Hematopoietic multipotent progenitor cell treated with erythropoietin and hydrocortisone succinate and interleukin-3 and kit ligand, for 15 days (in vitro differentiated cells): ENCODE measurements at regions not wholly inside any gene's neighbourhood (a gene's known extent, or its start where the extent isn't known, plus 50 kb on each side); places are given as distances from the start of the nearest gene placed in this dataset.

ENCODE experiments used
- DNase-seq: peaks from one replicate; pipeline ENCODE4 v3.0.0-alpha.2; 2015; ENCODE audit warnings: low spot score

DNA sequence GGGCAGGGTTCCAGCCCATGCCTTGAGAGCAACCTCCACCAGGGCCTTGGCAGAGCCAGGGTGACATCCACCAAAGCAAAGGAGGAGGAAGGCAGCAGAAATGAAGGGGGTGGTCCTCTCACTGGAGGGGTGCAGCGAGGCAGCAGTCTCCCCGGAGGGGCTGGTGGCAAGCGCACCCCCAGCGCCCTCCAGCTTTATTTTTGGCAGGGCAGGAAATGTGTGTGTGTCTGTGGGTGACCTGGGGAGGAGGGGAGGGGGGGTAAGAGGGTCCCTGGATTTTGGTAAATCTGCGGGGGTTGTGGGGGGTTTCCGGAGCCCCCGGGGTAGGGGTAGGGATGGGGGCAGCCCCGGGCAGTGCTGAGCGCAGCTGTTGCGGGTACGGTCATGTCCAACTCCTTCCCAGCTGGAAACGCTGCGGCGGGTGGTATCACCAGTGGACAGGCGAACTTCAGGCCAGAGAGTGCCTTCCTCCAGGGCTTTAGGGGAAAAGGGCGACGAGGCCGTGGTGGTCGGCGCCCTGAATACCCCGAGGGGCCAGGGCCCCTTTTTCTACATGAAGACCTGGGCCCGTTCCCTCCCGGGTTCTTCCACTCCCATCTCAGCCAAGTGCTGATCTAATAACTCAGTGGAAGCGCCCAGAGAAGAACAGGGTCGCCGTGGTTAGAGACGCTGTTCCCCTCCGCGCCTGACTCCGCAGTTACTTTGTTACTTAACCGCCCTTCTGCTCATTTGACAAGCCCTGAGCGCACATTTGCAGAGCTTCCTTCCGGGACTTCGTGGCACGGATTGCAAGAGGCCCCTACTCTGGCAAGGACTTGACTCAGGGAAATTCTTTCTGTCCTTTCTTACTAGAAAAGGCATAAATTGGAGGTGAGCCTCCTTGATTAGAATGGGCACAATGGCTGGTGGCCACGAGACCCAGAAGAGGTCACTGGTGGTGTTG lies 55.2 kb downstream of the FOS start:
- no peak for DNase-seq

DNA sequence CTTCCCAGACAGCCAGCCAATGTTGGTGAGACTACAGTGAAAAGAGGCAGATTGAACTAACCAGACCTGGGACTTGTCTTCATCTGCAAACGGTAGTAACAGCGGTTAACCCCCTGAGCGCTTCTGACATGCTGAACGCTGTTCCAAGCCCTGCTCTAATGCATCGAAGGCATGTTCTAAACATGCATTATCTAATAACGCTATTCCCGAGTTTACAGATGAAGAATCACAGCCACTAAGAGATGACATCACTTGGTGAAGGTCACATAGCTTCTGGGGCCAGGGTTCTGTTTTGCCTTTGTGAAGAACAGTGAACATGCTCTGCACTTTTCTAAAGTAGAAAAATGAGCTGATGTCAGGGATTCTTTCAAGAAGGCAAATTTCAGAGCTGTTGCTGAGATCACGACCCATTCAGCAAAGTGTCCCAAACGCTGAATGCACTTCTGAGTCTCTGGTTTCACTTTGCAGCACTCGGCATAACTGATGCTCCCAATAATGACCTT lies 56.0 kb downstream of the FOS start:
- no peak for DNase-seq

DNA sequence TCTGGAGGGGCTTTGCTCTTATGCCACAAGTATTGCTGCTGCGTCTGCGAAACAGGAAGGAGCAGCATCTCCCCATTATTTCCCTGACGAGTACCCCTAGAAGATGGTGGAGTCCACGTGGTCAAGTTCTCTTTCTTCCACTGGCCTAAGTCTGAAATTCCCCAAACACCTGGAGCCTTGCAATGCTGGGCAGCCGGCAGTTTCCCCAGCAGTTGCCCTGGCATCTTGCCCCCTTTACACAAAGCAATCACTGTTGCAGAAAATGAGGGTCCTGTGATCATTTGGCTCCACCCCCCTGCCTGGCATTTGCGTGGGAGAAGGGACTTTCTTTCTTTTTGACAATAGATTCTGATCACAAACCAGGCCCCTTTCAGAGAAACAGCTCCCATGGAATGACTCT lies 56.9 kb downstream of the FOS start:
- DNase-seq, result no peak

DNA sequence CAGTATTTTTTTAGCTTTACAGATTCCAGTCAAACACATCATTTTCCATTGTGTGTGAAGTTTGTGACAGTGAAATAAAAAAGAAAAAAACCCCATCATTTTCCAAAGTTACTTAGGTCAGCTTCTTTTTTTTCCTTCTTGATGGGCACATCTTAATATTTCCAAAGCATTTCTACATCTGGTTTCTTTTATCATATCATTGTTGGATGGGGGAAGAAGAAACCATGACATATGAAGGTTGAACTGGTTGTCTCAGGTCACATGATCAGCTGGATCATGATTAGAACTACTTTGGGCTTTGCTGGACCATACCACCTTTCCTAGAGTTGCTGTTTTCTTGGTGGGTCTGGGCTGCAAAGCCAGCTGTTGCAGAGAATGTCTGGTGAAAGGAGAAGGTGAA lies 59.8 kb downstream of the FOS start:
- no peak for DNase-seq

DNA sequence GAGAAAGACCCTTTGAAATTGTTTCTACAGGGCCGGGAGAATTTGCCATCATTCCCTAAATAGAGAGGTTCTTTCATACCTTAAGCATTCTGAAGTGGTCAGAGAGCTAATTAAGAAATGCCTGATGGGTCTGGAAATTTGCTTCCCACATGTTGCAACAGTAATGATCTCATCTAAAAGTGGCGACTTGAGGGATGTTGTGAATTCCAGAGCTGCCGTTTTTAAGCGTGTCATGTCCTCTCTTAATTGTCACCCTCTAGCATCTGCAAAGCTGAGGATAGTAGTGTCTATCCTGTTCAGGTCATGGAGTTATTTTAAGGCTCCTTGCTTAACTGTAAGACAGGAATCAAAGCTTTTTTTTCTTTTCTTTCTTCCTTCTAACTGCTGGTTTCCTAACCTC lies 60.4 kb downstream of the FOS start:
- DNase-seq, result no peak

DNA sequence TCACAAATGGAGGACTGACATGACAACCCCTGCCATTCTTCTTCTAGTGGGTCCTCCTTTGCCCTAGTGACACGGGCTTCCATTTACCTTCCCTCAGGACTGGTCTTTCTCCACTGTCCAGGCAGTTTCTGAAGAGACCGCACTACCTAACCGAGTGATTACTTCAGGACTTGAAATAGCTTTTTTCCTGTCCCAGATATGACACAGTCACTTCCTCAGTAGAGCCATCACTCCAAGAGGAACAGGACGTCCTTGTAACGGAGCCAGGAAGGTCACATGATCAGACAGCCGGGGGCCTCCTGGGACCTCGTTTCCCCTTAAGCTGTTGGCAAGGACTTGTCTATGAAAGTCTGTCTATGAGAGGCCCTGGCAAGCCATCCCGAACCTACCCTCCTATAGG lies 62.3 kb downstream of the FOS start:
- no peak for DNase-seq

DNA sequence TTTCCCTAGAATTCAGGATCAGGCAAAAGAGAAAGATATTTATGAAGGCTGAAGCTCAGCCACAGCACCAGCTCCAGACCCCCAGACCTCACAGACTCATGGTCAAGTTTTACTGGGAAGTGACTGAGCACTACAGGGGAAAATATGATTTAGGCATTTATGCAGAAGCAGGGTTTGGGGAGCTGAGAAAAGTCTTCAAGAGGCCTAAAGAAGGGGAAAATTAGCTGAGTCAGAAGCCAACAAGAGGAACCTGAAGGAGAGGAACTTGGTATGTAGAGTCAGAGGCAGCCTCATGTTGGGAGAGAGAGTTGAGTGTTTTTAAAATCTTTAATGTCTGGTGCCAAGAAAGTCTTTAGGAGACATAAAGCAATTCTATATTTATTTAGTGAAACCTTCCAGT lies 63.0 kb downstream of the FOS start:
- DNase-seq, result no peak

DNA sequence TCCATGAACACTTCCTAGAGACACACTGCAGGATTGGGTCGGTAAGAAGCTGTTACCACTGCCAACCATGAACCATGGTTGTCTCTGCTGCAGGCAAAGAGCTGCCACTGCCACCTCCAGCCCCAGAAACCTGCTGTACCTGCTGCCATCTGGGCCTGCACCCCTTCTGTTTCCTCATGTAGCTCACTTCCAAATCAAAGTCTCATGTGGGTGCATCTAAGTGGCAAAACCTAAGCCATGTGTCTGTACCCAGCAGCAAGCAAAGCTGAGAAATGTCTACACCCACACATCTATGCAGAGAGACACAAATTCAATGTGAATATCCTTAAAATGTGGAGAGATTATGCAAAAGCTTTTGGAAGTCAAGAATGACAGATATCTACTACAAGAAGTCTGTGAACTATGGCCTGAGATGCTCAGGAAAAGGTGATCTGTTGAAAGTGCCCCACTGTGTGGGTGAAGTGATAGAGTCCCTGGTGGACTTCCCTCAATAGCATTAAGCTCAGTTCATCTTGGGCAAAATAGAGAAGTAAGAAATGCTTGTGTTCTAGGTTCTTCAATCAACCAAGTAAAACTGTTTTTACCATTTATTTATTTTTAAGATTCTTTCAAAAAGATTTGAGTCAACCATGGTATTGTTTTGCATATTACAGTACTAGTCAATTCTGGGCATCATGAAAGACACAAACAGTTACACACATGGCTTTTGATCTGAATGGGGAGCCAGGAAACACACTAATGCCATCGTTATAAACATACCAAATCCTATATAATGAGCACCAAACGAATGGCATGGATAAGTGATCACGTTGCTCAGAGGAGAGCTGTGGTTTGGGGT lies 64.4 kb downstream of the FOS start:
- no peak for DNase-seq

DNA sequence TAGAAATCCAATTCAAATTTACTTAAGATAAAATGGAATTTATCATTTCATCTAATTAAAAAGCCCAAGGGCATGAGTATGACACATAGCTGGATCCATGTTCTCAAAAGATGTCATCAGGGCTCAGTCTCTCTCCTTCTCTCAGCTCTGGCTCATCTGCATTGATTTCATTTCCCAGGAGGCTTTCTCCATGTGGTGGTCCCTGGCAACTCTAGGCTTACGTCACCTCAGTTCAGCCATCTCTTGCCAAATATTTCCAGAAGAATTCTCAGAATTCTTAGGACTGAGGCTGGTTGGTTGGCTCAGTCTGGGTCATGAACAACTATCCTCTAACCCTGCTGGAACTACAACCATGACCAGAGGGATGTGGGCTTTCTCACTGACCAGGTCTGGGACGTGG lies 65.3 kb downstream of the FOS start:
- no peak for DNase-seq

DNA sequence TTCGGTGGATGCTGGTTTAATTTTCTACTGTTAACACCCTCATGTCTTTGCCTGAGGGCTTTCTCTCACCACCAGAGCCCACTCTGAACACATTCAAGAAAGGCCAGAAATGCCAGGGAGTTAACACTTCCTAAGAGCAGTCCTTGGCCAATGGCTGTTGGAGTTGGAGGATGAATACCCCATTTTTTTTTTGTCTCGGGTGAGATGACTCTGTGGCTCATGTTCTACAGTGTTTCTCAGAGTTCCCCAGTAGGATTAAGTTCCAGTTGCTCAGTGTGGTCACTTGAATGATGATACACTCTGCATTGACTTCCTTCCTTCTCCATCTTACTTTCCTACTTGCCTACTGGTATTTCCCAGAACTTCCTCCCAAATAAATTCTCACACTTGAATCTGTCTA lies 65.8 kb downstream of the FOS start:
- no peak for DNase-seq

DNA sequence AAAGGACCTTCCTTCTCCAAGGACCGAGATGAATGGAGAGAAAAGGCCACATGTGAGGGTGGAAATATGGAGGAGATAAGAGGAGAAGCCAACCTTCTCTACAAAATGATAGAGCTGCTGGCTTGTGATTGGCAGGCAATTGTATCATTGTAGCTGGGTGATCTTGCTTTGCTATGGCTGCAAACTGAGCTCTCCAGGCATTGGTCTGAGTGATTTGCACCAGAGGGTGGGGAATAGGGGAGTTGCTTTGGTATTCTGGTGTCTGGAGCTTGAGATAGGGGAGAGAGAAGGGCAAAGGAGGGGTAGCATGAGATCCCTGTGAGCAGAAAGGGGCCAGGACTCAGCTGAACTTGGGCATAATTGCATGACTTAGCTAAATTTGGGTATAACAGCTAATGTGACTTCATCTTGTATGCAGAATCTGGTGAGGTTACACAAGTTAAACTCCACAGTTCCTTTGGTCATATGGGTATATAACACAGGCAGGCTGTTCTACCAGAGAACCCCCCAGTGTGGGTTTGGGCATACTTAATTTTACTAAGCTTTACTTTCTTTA lies 72.0 kb downstream of the FOS start:
- peak; percentile 87 for DNase-seq

DNA sequence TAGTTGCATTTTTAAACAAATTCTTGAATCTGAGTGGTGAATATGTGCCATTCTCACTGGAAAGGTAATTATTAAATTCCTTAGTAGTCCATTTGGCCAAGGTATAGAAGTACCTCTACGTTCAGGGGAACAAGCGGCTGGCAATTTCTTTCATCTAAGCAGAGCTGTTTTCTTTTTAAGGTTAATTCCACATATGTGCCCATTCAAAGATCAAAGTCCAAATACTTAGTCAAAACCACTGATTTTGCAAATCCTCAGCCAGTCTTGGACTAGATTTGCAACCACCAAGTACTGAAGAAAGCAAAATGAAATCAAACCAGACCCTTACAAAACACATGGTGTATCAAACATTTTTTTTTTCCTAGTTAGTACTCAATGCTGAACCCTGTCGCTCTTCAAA lies 68.7 kb upstream of the JDP2 start:
- no peak for DNase-seq

DNA sequence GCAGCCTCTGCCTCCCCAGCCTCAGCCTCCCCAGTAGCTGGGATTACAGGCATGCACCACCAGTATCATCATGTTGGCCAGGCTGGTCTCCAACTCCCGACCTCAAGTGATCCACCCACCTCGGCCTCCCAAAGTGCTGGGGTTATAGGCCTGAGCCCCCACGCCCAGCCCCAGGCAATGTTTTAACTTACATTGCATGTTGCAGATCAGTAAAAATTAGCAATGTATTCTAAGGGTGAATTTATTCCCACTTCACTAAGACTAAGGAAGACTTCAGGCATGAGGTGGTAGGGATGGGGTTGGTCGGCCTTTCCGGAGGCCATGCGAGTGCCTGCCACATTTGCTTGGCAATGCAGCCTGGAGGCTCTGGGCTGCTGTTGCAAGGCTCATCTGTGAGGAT lies 66.8 kb upstream of the JDP2 start:
- DNase-seq, result no peak

DNA sequence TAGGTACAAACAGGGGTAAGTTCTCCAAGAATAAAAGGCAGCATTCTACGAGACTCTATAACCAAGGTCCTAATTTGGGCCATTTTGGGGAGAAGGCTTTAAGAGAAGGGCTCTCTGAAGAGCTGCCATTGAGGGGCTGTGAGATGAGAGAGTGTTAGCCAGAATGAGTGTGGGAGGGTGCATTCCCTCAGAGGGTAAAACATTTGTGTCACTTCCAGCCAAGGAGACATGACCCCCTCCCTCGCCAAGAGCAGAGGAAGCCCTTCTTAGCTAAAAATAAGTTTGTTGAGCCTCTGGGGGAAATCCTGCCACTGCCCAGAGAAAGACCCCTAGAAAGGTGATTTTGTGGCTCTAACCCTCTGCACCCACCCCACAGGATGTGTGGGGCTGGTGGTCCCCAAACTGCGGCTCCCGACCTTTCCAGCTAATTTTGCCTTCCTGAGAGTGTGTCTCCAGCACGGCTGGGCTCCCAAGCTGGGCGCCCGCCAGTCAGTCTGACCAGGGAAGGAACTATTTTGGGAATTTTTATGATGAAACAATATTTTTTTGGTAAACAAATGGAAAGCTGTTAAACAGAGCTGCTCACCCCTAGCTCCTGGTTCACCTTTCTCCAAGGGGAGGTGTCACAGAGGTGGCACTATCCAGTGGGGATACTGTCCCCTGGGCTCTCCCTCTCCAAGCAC lies 65.9 kb upstream of the JDP2 start:
- DNase-seq, result no peak

DNA sequence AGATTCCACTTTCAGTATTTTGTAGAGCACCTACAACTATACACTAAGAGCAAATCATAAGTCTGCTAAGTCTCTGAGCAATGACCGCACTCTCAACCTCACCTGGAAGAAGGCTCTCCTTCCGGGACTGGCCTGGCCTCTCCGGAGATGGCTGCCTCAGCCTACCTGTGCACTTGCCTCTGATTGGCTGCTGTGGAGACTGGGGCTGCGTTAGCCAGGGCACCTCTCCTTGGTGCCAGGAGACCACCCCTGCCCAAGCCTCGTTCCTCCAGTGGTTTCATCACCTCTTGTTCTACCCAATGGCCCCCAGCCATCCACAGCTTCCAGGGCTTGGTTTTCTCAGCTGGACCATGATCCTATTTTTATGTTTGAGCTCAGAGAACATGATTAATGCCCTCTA lies 64.7 kb upstream of the JDP2 start:
- DNase-seq, result no peak

DNA sequence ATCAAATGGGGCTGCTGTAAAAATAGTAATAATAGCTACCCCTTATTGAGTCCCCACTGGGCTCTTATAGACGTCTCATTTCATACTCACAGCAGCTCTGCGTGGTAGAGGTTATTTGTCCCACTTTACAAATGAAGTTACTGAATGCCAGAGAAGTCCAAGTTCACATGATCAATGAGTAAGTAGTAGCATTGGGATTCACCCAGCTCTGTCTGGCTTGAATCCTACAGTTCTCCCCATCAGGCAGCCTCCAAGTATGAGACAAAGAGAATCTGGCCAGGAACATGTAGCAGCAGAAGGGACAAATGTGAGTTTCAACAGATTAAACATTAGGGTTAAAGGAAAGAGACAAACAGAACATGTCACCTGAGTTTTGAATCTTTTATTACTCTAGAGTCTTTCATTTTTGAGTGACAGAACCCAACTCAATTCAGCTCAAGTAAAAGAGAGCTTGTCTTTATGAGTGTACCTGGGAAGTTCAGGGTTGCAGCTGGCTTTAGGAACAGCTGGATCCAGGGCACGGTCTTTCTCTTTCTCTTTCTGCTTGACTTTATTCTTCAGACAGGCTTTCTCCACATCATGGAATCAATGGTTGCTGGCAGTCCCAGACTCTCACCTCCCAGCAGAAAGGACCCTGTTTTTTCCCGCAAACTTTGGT lies 64.1 kb upstream of the JDP2 start:
- no peak for DNase-seq

DNA sequence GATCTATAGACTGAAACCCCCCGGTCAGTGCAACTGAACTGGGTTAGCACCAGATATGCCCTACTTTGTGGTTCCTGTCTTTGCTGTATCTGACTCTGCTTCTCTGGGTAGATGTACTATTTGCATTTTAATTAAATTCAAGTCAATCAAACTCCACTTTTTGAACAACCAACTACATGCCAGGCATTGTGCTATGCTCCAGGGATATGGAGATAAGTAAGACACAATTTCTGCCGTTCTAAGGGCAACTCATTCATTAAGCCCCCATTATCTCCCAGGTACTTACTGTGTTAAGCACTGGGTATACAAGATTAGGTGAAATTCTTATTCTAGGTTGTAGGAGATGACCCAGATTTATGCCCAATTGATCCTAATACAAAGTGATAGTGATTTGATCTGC lies 62.7 kb upstream of the JDP2 start:
- no peak for DNase-seq

DNA sequence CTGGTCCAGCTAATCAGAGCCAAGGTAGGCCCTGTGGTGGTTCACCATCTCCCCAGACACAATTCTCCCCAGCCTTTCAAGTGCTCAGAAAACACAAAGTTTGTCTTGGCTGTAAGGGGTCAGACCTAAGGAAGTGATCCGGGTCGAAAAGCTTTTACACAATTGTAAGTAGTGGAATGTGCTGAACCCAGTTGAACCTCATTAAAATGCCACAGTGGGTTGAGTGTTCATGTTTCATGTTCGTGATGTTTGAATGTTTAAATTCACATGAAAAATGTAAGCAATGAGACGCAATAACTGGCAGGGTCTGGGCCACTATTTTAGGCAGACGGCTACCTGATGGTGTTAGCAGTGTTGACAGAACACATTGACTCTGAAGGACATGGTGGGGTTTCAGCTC lies 60.9 kb upstream of the JDP2 start:
- no peak for DNase-seq

DNA sequence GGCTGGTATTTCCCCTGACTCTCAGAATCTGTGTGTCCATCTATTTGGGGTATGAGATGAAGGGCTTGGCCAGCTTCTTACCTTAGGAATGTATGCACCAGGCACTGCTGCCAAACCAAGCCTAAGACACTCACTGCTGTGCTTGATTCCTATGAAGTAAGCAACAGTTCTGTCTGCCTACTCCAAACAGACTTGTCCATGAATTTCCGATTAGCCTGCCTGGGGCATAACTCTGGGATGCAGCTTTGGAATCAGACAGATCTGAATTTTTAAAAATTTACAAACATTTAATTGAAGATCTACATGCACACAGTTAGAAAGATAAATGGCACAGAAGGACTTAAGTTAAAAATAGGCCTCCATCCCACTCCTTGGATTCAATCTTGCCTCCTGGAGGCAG lies 59.5 kb upstream of the JDP2 start:
- no peak for DNase-seq

DNA sequence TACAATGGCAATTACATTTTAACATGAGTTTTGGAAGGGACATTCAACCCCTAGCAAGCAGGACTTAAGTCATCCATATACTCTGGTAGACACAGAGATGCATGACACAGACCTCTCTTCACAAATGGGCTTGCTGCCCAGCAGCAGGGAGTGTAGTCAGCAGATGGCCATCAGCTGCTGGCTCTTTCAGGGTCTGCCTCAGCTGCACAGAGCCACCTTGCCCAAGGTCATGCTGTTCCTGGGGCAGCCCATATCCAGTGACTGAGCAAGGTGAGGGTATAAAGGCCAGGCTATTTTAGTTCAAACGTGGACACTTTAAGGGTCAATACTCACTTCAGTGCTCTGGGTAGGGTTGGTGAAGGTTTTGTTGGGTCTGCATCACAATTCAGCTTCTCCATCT lies 58.3 kb upstream of the JDP2 start:
- DNase-seq, result peak; percentile 41

DNA sequence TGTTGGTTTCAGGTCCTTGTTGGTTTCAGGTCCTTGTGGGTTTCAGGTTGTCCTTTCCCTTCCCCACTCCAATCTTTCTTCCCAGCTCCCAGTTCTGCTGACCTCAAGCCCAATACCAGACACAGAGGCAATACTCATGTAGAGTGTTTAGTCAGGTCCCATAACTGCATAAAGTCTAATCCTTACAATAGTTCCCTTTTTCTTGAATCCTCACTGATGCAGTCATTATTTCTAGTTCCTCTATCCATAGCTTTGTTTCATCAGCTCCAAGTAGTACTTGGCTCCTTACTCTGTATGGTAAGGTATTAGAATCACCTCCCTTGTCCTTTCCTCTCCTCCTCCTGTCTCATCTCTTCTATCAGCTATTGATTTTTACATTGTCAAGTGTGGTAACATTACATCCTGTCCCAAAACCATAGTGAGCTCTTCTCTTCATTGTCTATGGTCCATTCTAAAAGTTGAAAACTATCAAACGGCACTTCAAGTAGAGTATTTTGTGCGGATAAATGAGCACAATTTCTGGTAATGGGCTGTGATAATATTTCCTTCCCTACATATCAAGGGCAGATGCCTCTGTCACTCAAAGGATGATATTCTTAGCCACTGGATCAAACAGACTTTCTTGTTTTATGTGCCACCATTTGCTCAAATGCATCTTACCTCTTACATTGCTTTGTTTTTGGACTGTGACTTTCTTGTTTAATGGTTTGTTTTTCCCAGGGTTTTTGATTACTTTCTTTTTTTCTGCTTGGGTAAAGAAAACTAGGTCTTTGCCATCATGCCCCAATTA lies 57.2 kb upstream of the JDP2 start:
- no peak for DNase-seq
